Smooth muscle cell (in vitro differentiated cells): ENCODE measurements at regions not wholly inside any gene's neighbourhood (a gene's known extent, or its start where the extent isn't known, plus 50 kb on each side); places are given as distances from the start of the nearest gene placed in this dataset.

ENCODE experiments used
- DNase-seq: peaks from one replicate; lab custom pipeline; 2025; ENCODE audit not compliant: unreplicated experiment; lab: John Stamatoyannopoulos, UW
- H2AFZ ChIP-seq: fragments of 200-600 bp; sonication (generic); 2 replicates; pipeline ENCODE4 v1.6.0; 2016; ENCODE audit warnings: antibody characterized with exemption, low read depth, mild to moderate bottlenecking
- H3F3A ChIP-seq: fragments of 200-600 bp; sonication (generic); 2 replicates; pipeline ENCODE4 v1.6.0; 2017; ENCODE audit warnings: antibody characterized with exemption, low read depth
- H3K27ac ChIP-seq: fragments of 200-600 bp; sonication (generic); 2 replicates; pipeline ENCODE4 v1.5.1; 2016; ENCODE audit warnings: low read depth, mild to moderate bottlenecking
- H3K27me3 ChIP-seq: fragments of 200-600 bp; sonication (generic); 2 replicates; pipeline ENCODE4 v1.6.1; 2016; ENCODE audit warnings: low read depth, mild to moderate bottlenecking
- H3K36me3 ChIP-seq: fragments of 200-600 bp; sonication (generic); 2 replicates; pipeline ENCODE4 v1.5.1; 2016; ENCODE audit warnings: low read depth
- H3K4me1 ChIP-seq: fragments of 200-600 bp; sonication (generic); 2 replicates; pipeline ENCODE4 v1.5.1; 2016; ENCODE audit warnings: low read depth
- H3K4me2 ChIP-seq: fragments of 200-600 bp; sonication (generic); 2 replicates; pipeline ENCODE4 v1.6.0; 2016; ENCODE audit warnings: mild to moderate bottlenecking
- H3K4me3 ChIP-seq: fragments of 200-600 bp; sonication (generic); 2 replicates; pipeline ENCODE4 v1.5.1; 2016; ENCODE audit warnings: mild to moderate bottlenecking
- H3K79me2 ChIP-seq: fragments of 200-600 bp; sonication (generic); 2 replicates; pipeline ENCODE4 v1.6.0; 2016; ENCODE audit warnings: low read depth, mild to moderate bottlenecking
- H3K9ac ChIP-seq: fragments of 200-600 bp; sonication (generic); 2 replicates; pipeline ENCODE4 v1.6.0; 2016; ENCODE audit warnings: low read depth
- H3K9me3 ChIP-seq: fragments of 200-600 bp; sonication (generic); replicated peaks from 2 replicates; pipeline ENCODE4 v1.5.1; 2016; ENCODE audit warnings: low read depth
- H4K20me1 ChIP-seq: fragments of 200-600 bp; sonication (generic); 2 replicates; pipeline ENCODE4 v1.6.0; 2016; ENCODE audit warnings: low read depth
- WGBS: methylation state at CpG from one replicate; pipeline ENCODE4 v1.1.7; 2016; ENCODE audit warnings: low lambda C conversion rate; 5-methylcytosine and 5-hydroxymethylcytosine counted together
- TF ChIP-seq, protein P1 (sequence below): fragments of 200-600 bp; sonication (generic); IDR thresholded peaks from 2 replicates; pipeline ENCODE4 v1.5.1; 2017; ENCODE audit warnings: borderline replicate concordance, mild to moderate bottlenecking, antibody characterized with exemption; ENCODE audit not compliant: insufficient read depth, poor library complexity, severe bottlenecking

DNA sequence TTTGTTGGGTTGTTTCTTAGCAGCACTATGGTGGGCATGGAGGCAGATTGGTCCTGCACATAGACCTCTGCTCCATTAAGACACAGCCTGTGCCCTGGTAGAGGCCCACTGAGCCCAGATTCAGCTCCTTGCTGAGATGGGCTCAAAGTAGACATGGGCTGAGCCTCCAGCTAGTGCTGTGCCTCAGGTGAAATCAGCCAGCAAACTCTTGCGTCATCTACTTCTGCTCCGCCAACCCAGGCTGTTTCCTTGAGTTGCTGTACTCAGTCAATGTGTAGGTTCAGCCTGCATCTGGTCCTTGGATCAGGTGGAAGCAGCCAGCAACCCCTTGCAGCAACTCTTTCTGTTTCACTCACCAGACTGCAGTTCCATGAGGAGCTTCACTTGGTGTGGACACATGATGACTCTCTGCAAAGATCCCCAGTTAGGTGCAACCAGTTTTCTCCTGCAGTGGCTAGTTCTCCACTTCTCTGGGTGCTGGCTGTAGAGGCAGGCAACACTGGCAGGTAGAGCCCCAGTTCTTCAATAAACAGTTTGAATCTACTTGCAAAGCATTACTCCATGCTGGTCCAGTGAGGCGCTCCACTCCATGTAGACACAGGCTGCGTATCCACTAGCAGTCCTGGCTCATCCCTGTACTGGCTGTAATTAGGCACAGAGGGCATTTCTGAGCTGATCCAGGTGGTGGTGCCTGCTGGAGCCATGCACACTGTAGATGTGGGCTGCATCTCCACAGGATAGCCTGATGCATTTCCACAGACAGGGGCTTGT is 199.0 kb upstream of the MAMLD1 start:
- Histone ChIP-seq H3K36me3 (no peaks in the 10 kb centered on the region), H3K4me3 (no peak overlapping the region), H3K79me2 (no peaks in the 10 kb centered on the region), H3F3A (no peaks in the 10 kb centered on the region), H3K4me2 (no peak overlapping the region), H3K27ac (no peak overlapping the region), H3K27me3 (no peaks in the 10 kb centered on the region), H2AFZ (no peak overlapping the region), H3K4me1 (no peaks in the 10 kb centered on the region), H3K9ac (no peak overlapping the region), H4K20me1 (no peaks in the 10 kb centered on the region), H3K9me3 (no peaks in the 10 kb centered on the region)
- DNase-seq = no peak
- TF ChIP-seq, protein P1, sequence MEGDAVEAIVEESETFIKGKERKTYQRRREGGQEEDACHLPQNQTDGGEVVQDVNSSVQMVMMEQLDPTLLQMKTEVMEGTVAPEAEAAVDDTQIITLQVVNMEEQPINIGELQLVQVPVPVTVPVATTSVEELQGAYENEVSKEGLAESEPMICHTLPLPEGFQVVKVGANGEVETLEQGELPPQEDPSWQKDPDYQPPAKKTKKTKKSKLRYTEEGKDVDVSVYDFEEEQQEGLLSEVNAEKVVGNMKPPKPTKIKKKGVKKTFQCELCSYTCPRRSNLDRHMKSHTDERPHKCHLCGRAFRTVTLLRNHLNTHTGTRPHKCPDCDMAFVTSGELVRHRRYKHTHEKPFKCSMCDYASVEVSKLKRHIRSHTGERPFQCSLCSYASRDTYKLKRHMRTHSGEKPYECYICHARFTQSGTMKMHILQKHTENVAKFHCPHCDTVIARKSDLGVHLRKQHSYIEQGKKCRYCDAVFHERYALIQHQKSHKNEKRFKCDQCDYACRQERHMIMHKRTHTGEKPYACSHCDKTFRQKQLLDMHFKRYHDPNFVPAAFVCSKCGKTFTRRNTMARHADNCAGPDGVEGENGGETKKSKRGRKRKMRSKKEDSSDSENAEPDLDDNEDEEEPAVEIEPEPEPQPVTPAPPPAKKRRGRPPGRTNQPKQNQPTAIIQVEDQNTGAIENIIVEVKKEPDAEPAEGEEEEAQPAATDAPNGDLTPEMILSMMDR = no peak
- WGBS = 88% methylated on average over 4 of the region's 4 CpGs

DNA sequence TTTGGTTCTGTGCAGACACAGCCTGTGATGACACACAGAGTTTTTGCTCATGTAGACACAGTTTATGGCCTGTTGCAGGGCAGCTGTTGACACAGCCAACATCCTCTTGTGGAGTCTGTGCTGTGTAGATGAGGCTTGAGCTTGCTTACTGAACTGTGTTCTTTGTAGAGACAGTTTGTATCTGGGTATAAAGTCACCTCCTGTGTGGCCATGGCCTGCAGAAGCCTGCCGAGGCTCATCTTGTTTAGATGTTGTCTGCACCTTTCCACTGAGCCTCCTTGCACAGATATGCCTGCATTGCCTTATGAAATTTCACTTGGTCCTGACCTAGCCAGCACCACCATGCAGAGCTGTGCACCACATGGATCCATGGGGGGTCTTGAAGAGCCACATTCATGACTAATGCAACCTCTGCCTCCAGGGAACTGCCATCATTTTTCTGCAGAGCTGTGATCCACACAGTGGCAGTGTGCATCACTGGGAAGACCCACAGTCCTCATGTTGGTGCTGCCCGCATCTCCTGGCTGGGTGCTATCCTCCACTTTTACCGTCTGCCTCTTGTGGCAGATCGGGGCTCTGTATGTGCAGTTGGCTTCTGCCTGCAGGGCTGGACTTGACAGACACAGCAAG is 198.0 kb upstream of the MAMLD1 start:
- Histone ChIP-seq H3K4me1 (no peaks in the 10 kb centered on the region), H3K9me3 (no peaks in the 10 kb centered on the region), H3K4me2 (no peak overlapping the region), H4K20me1 (no peaks in the 10 kb centered on the region), H3K9ac (no peak overlapping the region), H2AFZ (no peak overlapping the region), H3K27ac (no peak overlapping the region), H3F3A (no peaks in the 10 kb centered on the region), H3K4me3 (no peak overlapping the region), H3K79me2 (no peaks in the 10 kb centered on the region), H3K36me3 (no peaks in the 10 kb centered on the region), H3K27me3 (no peaks in the 10 kb centered on the region)
- TF ChIP-seq, protein P1 = no peak
- DNase-seq = no peak
- WGBS = 80% methylated on average over 4 of the region's 4 CpGs

DNA sequence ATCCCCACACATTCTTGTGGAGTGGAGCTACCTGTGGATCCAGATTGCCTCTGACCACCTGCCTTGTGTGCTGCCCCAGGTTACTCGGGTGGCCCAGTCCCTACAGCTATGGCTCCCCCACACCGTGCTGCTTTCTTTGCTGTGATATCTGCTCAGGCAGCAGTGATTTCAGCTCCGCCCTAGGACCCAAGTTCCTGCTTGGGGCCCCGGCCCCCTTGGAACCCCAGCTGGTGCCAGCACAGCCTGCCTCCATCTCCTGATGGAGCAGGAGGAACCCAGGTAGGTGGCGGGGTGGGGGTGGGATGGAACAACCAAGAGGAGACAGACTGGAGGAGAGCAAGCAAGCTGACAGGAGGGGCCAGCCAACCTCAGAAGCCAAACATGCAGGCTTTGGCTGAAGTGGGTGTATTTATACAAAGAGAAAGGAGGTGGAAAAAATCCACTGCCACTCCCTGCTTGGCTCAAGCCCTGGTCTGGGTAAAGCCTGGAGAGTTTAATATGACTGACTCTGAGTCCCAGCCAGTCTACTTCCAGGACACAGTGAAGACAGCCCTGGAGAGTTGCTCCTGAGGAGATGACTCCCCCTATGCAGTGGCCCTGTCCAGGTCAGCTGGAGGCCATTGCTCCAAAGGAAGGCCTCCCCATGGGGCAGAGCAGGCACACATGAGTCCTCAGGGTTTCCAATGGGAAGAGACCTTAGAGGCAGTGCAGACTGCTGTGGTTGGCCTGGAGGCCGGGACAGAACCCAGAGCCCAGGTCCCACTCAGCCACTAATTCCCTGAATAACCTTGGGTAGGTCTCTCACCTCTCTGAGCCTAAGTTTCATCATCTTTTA is 197.1 kb upstream of the MAMLD1 start:
- no peak overlapping the region for H3K4me2 ChIP-seq
- TF ChIP-seq, protein P1 = no peak
- no peak overlapping the region for H3K27ac ChIP-seq
- no peaks in the 10 kb centered on the region for H3K9me3 ChIP-seq
- no peak overlapping the region for H3K9ac ChIP-seq
- no peak overlapping the region for H2AFZ ChIP-seq
- H3K4me1 ChIP-seq = no peaks in the 10 kb centered on the region
- no peaks in the 10 kb centered on the region for H4K20me1 ChIP-seq
- H3F3A ChIP-seq = no peaks in the 10 kb centered on the region
- no peaks in the 10 kb centered on the region for H3K36me3 ChIP-seq
- WGBS = 77% methylated on average over 6 of the region's 6 CpGs
- H3K27me3 ChIP-seq = no peaks in the 10 kb centered on the region
- no peak for DNase-seq
- H3K79me2 ChIP-seq = no peaks in the 10 kb centered on the region
- H3K4me3 ChIP-seq = no peak overlapping the region
